Fibroblast of skin of abdomen (primary cell): ENCODE measurements at regions not wholly inside any gene's neighbourhood (a gene's known extent, or its start where the extent isn't known, plus 50 kb on each side); places are given as distances from the start of the nearest gene placed in this dataset.
"Not testable (repeated sequence)": the region's sequence is repeated elsewhere in the genome, so short reads cannot be mapped to it uniquely, and the experiment has no call there.

Source experiments
- DNase-seq: peaks from one replicate; pipeline ENCODE4 v3.0.0-alpha.2; 2013

GRCh38 chrX:95218976-95219375, 1465.7 kb upstream of the DIAPH2 start:
- no peak for DNase-seq

GRCh38 chrX:95248386-95248785, 1436.3 kb upstream of the DIAPH2 start:
- DNase-seq: no peak

GRCh38 chrX:95290455-95290854, 1394.2 kb upstream of the DIAPH2 start:
- no peak for DNase-seq

- no peak for DNase-seq
Observed at GRCh38 chrX:95291561-95291960, 1393.1 kb upstream of the DIAPH2 start.

- no peak for DNase-seq
Observed at GRCh38 chrX:95318882-95319281, 1365.8 kb upstream of the DIAPH2 start.

- DNase-seq: no peak
Observed at GRCh38 chrX:95325185-95325584, 1359.5 kb upstream of the DIAPH2 start.

GRCh38 chrX:95330292-95330691, 1354.3 kb upstream of the DIAPH2 start:
- DNase-seq: no peak

- DNase-seq: no peak
Observed at GRCh38 chrX:95332530-95332929, 1352.1 kb upstream of the DIAPH2 start.

GRCh38 chrX:95346856-95347255, 1337.8 kb upstream of the DIAPH2 start:
- no peak for DNase-seq

GRCh38 chrX:95350774-95351488, 1333.7 kb upstream of the DIAPH2 start:
- no peak for DNase-seq

- no peak for DNase-seq
Observed at GRCh38 chrX:95367286-95367685, 1317.4 kb upstream of the DIAPH2 start.

- no peak for DNase-seq
Observed at GRCh38 chrX:95382799-95383198, 1301.8 kb upstream of the DIAPH2 start.

- DNase-seq: no peak
Observed at GRCh38 chrX:95383778-95384177, 1300.9 kb upstream of the DIAPH2 start.

GRCh38 chrX:95427389-95427788, 1257.3 kb upstream of the DIAPH2 start:
- DNase-seq: no peak

- no peak for DNase-seq
Observed at GRCh38 chrX:95435198-95435597, 1249.4 kb upstream of the DIAPH2 start.

GRCh38 chrX:95441836-95442235, 1242.8 kb upstream of the DIAPH2 start:
- DNase-seq: no peak

- no peak for DNase-seq
Observed at GRCh38 chrX:95484781-95485180, 1199.9 kb upstream of the DIAPH2 start.

- DNase-seq: no peak
Observed at GRCh38 chrX:95505721-95506120, 1178.9 kb upstream of the DIAPH2 start.

GRCh38 chrX:95509474-95509873, 1175.2 kb upstream of the DIAPH2 start:
- DNase-seq: no peak

GRCh38 chrX:95524018-95524417, 1160.6 kb upstream of the DIAPH2 start:
- DNase-seq: not testable (repeated sequence)

GRCh38 chrX:95536111-95536510, 1148.5 kb upstream of the DIAPH2 start:
- DNase-seq: no peak

- DNase-seq: no peak
Observed at GRCh38 chrX:95536661-95537060, 1148.0 kb upstream of the DIAPH2 start.

- DNase-seq: no peak
Observed at GRCh38 chrX:95539041-95539440, 1145.6 kb upstream of the DIAPH2 start.

- DNase-seq: not testable (repeated sequence)
Observed at GRCh38 chrX:95549552-95549951, 1135.1 kb upstream of the DIAPH2 start.

GRCh38 chrX:95585321-95585720, 1099.3 kb upstream of the DIAPH2 start:
- DNase-seq: no peak
